ENCODE measurements at regions not wholly inside any gene's neighbourhood (a gene's known extent, or its start where the extent isn't known, plus 50 kb on each side); places are given as distances from the start of the nearest gene placed in this dataset.
A peak's percentile ranks its signal among the peaks of the same experiment; 100 is the strongest.

- TF ChIP-seq CTCF (IDR thresholded peaks at IDR 0.05) (peak in 3 of 4 experiments; percentile 10 to 19 (median 18)), POLR2A (IDR thresholded peaks at IDR 0.05) (no peak)
Measured at GRCh38 chr2:185291035-185291647, 447.5 kb upstream of the FSIP2 start.

Data from uterus (tissue), 2 donors.